Activated CD4-positive, alpha-beta T cell treated with anti-CD3 and anti-CD28 coated beads for 36 hours (primary cell): ENCODE measurements at regions not wholly inside any gene's neighbourhood (a gene's known extent, or its start where the extent isn't known, plus 50 kb on each side); places are given as distances from the start of the nearest gene placed in this dataset.
A peak's percentile ranks its signal among the peaks of the same experiment; 100 is the strongest.
"Not testable (repeated sequence)": the region's sequence is repeated elsewhere in the genome, so short reads cannot be mapped to it uniquely, and the experiment has no call there.

Experiments
- ATAC-seq: fragments of 200-7000 bp; cut with Tn5 transposase; one replicate; pipeline ENCODE4 v1.10.0; 2021; ENCODE audit warnings: mild to moderate bottlenecking, moderate library complexity
- CTCF ChIA-PET: fragments of 350-600 bp; sonication (Branson Sonifier 250); formaldehyde crosslinking; loops from one replicate; lab custom pipeline; 2021; ENCODE audit warnings: antibody characterized with exemption; lab: Charles Lee
- POLR2A ChIA-PET: fragments of 350-600 bp; sonication (Branson Sonifier 250); formaldehyde crosslinking; loops from one replicate; lab custom pipeline; 2021; ENCODE audit warnings: antibody characterized with exemption, inconsistent platforms; lab: Charles Lee
- DNase-seq: peaks from one replicate; pipeline ENCODE4 v3.0.0-alpha.2; 2020
- H3K27ac Mint-ChIP-seq: one replicate; pipeline ENCODE4 v1.8.0; 2021; ENCODE audit warnings: mixed read lengths
- H3K27me3 Mint-ChIP-seq: one replicate; pipeline ENCODE4 v1.8.0; 2021; ENCODE audit warnings: mixed read lengths
- H3K36me3 Mint-ChIP-seq: one replicate; pipeline ENCODE4 v1.8.0; 2021; ENCODE audit warnings: low read depth, mixed read lengths
- H3K4me1 Mint-ChIP-seq: one replicate; pipeline ENCODE4 v1.8.0; 2021; ENCODE audit warnings: mixed read lengths
- H3K4me3 Mint-ChIP-seq: one replicate; pipeline ENCODE4 v1.8.0; 2021; ENCODE audit warnings: mild to moderate bottlenecking, moderate library complexity, mixed read lengths
- H3K9me3 Mint-ChIP-seq: one replicate; pipeline ENCODE4 v1.8.0; 2021; ENCODE audit warnings: low read depth, mixed read lengths
- intact Hi-C, 2 experiments: fragments of 100-400 bp; cut with DNase I in 1 of 2; cut with micrococcal nuclease in 1 of 2; formaldehyde crosslinking; loops; one replicate each; pipeline versions ENCODE4 v1.14.2 to v1.15.1; 2022 to 2024; cut with DNase I, micrococcal nuclease

DNA sequence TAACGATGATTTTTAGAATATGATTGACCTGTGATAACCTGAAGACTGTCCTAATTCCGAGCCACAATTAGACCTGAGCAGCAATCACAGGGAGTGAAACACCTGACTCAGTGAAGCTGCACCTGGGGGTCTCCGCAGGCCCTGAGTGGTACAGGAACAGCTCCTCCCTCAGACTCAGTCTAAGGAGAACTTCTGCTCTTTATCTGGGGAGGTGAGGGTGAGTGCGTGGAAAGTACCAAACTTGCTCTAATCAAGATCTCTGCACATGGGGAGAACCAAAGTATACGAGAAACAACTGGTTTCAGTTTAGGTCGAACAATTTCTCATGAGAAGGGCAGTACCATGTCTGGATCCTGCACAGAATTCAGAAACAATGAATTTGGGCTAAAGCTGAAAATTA, 555.3 kb downstream of the TMEM121 start:
- H3K27me3 Mint-ChIP-seq = peaks cover 16% of the 10 kb centered on the region
- H3K27ac Mint-ChIP-seq, POLR2A ChIA-PET, DNase-seq, H3K9me3 Mint-ChIP-seq, intact Hi-C loops, H3K4me3 Mint-ChIP-seq, H3K4me1 Mint-ChIP-seq, H3K36me3 Mint-ChIP-seq, ATAC-seq: not testable (repeated sequence)
- CTCF ChIA-PET = interaction anchor here (0.7 to 1.8 kb wide), 2 partner anchors 13 to 16 kb away, joined by 3 to 10 read pairs; no protein-coding TSS in a partner anchor

DNA sequence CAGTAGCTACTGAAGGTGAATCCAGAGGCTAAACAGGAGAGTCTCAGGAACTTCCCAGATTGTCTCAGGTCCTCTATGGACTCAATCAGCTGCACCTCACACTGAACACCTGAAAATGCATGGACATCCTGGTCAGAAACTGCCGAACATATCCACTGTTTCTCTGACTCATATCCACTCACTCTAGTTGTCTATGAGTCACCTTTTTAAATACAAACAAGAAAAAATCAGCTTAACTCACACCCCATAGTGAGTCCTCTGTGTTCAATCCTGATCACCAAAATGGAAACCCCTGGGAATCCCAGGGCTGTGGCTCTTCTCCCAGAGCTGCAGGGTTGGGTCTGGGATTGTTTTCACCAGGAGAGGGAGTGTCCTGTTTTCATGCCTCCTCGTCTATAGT, 556.7 kb downstream of the TMEM121 start:
- H3K4me3 Mint-ChIP-seq = no peak overlapping the region
- no peaks in the 10 kb centered on the region for H3K36me3 Mint-ChIP-seq
- intact Hi-C loops = no loop called here
- H3K4me1 Mint-ChIP-seq = peaks cover 17% of the 10 kb centered on the region
- peak; percentile 53 for ATAC-seq
- no peaks in the 10 kb centered on the region for H3K9me3 Mint-ChIP-seq
- DNase-seq = no peak
- POLR2A ChIA-PET = no interaction called here
- CTCF ChIA-PET = interaction anchor here (1.1 kb wide), 1 partner anchor 11 kb away, joined by 3 read pairs; no protein-coding TSS in a partner anchor
- H3K27me3 Mint-ChIP-seq = peaks cover 16% of the 10 kb centered on the region
- H3K27ac Mint-ChIP-seq = no peak overlapping the region

DNA sequence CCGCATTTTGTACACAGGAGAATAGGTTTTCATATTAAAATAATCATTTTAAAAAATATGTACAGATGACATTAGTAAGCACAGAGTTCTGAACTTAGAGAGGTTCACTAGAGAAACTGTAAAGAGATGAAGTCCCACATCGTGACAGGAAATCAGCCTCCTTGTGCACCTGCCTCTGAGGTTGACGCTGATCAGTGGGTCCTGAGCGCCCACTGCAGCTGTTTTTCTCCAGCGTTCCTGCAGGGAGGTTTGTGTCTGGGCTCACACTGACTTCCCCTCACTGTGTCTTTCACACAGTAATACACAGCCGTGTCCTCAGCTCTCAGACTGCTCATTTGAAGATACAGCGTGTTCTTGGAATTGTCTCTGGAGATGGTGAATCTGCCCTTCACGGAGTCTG, 561.5 kb downstream of the TMEM121 start:
- DNase-seq (peak; percentile 10), ATAC-seq (no peak)
- peaks cover 22% of the 10 kb centered on the region for H3K4me1 Mint-ChIP-seq
- POLR2A ChIA-PET = no interaction called here
- H3K27me3 Mint-ChIP-seq = peaks cover 4% of the 10 kb centered on the region
- H3K36me3 Mint-ChIP-seq = no peaks in the 10 kb centered on the region
- no peak overlapping the region for H3K27ac Mint-ChIP-seq
- no peaks in the 10 kb centered on the region for H3K9me3 Mint-ChIP-seq
- CTCF ChIA-PET = interaction anchor here (0.7 to 1.0 kb wide), 2 partner anchors 29 to 88 kb away, joined by 3 to 4 read pairs; no protein-coding TSS in a partner anchor
- no peak overlapping the region for H3K4me3 Mint-ChIP-seq
- intact Hi-C loops = no loop called here

- CTCF ChIA-PET = interaction anchor here (0.8 kb wide), 1 partner anchor 12 kb away, joined by 4 read pairs; no protein-coding TSS in a partner anchor
- H3K9me3 Mint-ChIP-seq, intact Hi-C loops, POLR2A ChIA-PET, ATAC-seq, H3K4me3 Mint-ChIP-seq, H3K27me3 Mint-ChIP-seq, DNase-seq, H3K36me3 Mint-ChIP-seq, H3K27ac Mint-ChIP-seq: not testable (repeated sequence)
- H3K4me1 Mint-ChIP-seq = peaks cover 22% of the 10 kb centered on the region
Observed at GRCh38 chr14:106088860-106089259, 562.5 kb downstream of the TMEM121 start.

DNA sequence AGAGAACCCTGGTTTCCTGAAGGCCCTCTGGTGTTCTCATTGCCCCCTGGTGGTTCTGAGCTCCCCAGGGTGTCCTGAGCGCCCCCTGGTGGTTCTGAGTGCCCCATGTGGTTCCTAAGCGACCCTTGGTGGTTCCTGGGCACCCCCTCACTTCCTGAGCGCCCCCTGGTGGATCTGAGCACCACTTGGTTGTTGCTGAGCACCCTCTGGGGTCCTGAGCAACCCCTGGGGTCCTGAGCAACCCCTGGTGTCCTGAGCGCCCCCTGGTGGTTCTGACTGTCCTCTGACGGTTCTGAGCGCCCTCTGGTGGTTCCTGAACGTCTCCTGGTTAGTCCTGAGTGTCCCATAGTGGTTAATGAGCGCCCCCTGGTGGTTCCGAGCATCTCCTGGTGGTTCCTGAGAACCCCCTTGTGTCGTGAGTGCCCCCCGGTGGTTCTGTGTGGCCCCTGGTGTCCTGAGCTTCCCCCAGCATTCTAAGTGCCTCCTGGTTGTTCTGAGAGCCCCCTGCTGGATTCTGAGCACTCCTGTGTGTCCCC, 568.3 kb downstream of the TMEM121 start:
- POLR2A ChIA-PET = no interaction called here
- CTCF ChIA-PET = interaction anchor here (0.6 to 2.1 kb wide), 32 partner anchors 9 to 518 kb away, joined by 3 to 12 read pairs (median 4); no protein-coding TSS in a partner anchor
- peak; percentile 94 for DNase-seq
- Mint-ChIP-seq H3K4me3 (no peak overlapping the region), H3K9me3 (no peaks in the 10 kb centered on the region), H3K36me3 (no peaks in the 10 kb centered on the region), H3K4me1 (no peaks in the 10 kb centered on the region), H3K27me3 (peaks cover 3% of the 10 kb centered on the region), H3K27ac (no peak overlapping the region)
- intact Hi-C loops = no loop called here
- peak; percentile 96 for ATAC-seq

DNA sequence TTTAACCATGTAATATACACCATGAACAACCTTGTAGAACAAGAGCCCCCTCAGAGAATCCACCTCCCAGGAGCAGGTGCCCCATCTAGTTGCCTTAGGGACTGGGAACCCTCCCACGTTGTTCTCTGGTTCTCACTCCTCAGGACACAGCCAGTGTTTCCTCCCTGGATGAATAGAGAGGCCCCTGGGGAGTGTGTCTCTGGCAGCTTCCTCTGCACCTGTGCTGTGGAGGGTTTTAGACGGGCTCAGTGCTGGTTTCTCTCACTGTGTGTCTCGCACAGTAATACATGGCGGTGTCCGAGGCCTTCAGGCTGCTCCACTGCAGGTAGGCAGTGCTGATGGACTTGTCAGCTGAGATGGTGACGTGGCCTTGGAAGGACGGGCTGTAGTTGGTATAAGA, 581.3 kb downstream of the TMEM121 start:
- POLR2A ChIA-PET = no interaction called here
- intact Hi-C loops = no loop called here

DNA sequence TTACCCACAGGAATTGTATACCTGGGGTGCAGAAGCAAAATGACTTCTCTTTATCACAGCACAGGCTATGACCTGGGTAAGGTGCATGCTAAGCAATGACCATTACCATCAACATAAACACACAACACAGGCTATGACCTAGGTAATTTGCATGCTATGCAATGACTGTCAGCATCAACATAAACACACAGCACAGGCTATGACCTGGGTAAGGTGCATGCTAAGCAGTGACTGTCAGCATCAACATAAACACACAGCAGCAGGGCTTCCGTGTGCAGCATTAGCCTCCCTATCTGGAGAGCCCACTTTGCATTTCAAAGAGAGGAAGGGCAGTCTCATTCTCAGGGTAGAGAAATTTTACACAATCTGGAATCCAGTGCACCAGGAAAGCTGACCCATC, 583.0 kb downstream of the TMEM121 start:
- H3K36me3 Mint-ChIP-seq = no peaks in the 10 kb centered on the region
- H3K27ac Mint-ChIP-seq = no peak overlapping the region
- no peaks in the 10 kb centered on the region for H3K4me1 Mint-ChIP-seq

More for the DNA sequence above, 581.3 kb downstream of the TMEM121 start:
- Mint-ChIP-seq H3K27ac (no peak overlapping the region), H3K4me3 (no peak overlapping the region), H3K9me3 (no peaks in the 10 kb centered on the region), H3K36me3 (no peaks in the 10 kb centered on the region), H3K27me3 (peaks cover 8% of the 10 kb centered on the region), H3K4me1 (no peaks in the 10 kb centered on the region)
- CTCF ChIA-PET = no interaction called here
- ATAC-seq (no peak), DNase-seq (no peak)

DNA sequence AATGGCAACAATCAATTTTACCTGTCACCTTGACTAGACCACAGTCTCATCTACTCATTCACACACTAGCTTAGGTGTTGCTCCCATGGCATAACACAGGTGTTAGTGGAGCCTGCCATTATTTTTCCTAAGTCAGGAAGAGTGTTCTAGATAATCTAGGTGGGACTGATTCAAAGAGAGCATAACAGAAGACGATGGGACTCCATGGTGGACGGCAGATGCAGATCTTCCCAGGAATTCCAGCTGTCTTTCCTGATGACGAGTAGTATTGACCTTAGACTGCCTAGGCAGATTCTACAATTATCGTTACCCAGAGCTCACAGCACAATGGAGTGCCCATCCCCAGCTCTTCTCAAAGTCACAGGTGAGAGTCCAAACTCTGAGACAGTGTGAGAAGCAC, 589.0 kb downstream of the TMEM121 start:
- H3K4me3 Mint-ChIP-seq = no peak overlapping the region
- H3K27ac Mint-ChIP-seq = no peak overlapping the region

More for the DNA sequence above, 583.0 kb downstream of the TMEM121 start:
- ATAC-seq (no peak), DNase-seq (no peak)
- CTCF ChIA-PET = interaction anchor here (0.7 to 1.5 kb wide), 4 partner anchors 12 to 52 kb away, joined by 3 to 5 read pairs (median 4); no protein-coding TSS in a partner anchor
- POLR2A ChIA-PET = no interaction called here
- peaks cover 3% of the 10 kb centered on the region for H3K27me3 Mint-ChIP-seq
- H3K4me3 Mint-ChIP-seq = no peak overlapping the region
- H3K9me3 Mint-ChIP-seq = no peaks in the 10 kb centered on the region
- intact Hi-C loops = no loop called here

DNA sequence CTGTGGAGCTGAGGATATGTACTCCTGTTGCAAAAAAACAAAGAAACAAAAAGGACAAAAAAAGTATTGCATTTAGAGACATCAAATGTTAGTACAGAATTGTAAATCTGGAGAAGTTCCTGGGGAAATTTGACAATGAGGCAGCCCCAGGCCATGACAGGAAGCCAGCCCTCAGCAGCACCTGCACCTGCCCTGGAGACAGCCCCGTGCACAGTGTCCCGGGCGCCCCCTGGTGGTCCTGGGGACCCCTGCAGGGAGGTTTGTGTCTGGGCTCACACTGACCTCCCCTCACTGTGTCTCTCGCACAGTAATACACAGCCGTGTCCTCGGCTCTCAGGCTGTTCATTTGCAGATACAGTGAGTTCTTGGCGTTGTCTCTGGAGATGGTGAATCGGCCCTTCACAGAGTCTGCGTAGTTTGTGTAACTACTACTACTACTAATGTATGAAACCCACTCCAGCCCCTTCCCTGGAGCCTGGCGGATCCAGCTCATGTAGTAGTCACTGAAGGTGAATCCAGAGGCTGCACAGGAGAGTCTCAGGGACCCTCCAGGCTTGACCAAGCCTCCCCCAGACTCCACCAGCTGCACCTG, 590.1 kb downstream of the TMEM121 start:
- intact Hi-C loops, POLR2A ChIA-PET, H3K9me3 Mint-ChIP-seq, H3K27me3 Mint-ChIP-seq, H3K27ac Mint-ChIP-seq, H3K36me3 Mint-ChIP-seq, H3K4me3 Mint-ChIP-seq: not testable (repeated sequence)
- ATAC-seq (peak; percentile 64), DNase-seq (peak; percentile 59)
- CTCF ChIA-PET = interaction anchor here (0.7 to 1.9 kb wide), 9 partner anchors 13 to 352 kb away, joined by 3 to 6 read pairs (median 4); no protein-coding TSS in a partner anchor
- peaks cover 22% of the 10 kb centered on the region for H3K4me1 Mint-ChIP-seq

More for the DNA sequence above, 589.0 kb downstream of the TMEM121 start:
- H3K9me3 Mint-ChIP-seq = no peaks in the 10 kb centered on the region
- ChIA-PET POLR2A (no interaction called here), CTCF (interaction anchor here (1.1 to 1.9 kb wide), 8 partner anchors 14 to 72 kb away, joined by 3 to 6 read pairs (median 4); no protein-coding TSS in a partner anchor)
- intact Hi-C loops = no loop called here
- peaks cover 9% of the 10 kb centered on the region for H3K27me3 Mint-ChIP-seq
- H3K36me3 Mint-ChIP-seq = no peaks in the 10 kb centered on the region
- no peak for DNase-seq
- ATAC-seq = no peak
- peaks cover 22% of the 10 kb centered on the region for H3K4me1 Mint-ChIP-seq

GRCh38 chr14:106120101-106120500, 593.7 kb downstream of the TMEM121 start:
- Mint-ChIP-seq H3K4me1 (peaks cover 22% of the 10 kb centered on the region), H3K36me3 (no peaks in the 10 kb centered on the region), H3K4me3 (no peak overlapping the region), H3K27me3 (peaks cover 9% of the 10 kb centered on the region), H3K27ac (no peak overlapping the region), H3K9me3 (no peaks in the 10 kb centered on the region)
- intact Hi-C loops = no loop called here
- DNase-seq (no peak), ATAC-seq (no peak)
- CTCF ChIA-PET = interaction anchor here (0.7 to 1.6 kb wide), 3 partner anchors 12 to 90 kb away, joined by 3 to 4 read pairs (median 3); no protein-coding TSS in a partner anchor
- POLR2A ChIA-PET = interaction anchor here (0.7 kb wide), 1 partner anchor 66 kb away, joined by 3 read pairs; no protein-coding TSS in a partner anchor

DNA sequence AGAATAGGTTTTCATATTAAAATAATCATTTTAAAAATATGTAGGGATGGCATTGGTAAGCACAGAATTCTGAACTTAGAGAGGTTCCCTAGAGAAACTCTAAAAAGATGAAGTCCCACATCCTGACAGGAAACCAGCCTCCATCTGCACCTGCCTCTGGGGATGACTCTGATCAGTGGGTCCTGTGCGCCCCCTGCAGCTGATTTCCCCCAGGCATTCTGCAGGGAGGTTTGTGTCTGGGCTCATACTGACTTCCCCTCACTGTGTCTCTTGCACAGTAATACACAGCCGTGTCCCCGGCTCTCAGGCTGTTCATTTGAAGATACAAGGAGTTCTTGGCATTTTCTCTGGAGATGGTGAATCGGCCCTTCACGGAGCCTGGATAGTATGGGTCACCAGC, 602.9 kb downstream of the TMEM121 start:
- Mint-ChIP-seq H3K36me3 (no peaks in the 10 kb centered on the region), H3K27me3 (peaks cover 2% of the 10 kb centered on the region), H3K27ac (no peak overlapping the region), H3K4me3 (no peak overlapping the region), H3K9me3 (no peaks in the 10 kb centered on the region), H3K4me1 (peaks cover 30% of the 10 kb centered on the region)
- ChIA-PET CTCF (interaction anchor here (0.8 to 1.7 kb wide), 4 partner anchors 11 to 128 kb away, joined by 3 to 6 read pairs (median 4); no protein-coding TSS in a partner anchor), POLR2A (no interaction called here)
- DNase-seq = peak; percentile 46
- intact Hi-C loops = no loop called here
- no peak for ATAC-seq
